Activated CD4-positive, alpha-beta T cell treated with anti-CD3 and anti-CD28 coated beads, Interleukin-2, amount 50 U/mL, for 1 hour (primary cell): ENCODE measurements at regions not wholly inside any gene's neighbourhood (a gene's known extent, or its start where the extent isn't known, plus 50 kb on each side); places are given as distances from the start of the nearest gene placed in this dataset.

Experiments used
- DNase-seq: peaks from one replicate; pipeline ENCODE4 v3.0.0-alpha.2; 2020

DNA sequence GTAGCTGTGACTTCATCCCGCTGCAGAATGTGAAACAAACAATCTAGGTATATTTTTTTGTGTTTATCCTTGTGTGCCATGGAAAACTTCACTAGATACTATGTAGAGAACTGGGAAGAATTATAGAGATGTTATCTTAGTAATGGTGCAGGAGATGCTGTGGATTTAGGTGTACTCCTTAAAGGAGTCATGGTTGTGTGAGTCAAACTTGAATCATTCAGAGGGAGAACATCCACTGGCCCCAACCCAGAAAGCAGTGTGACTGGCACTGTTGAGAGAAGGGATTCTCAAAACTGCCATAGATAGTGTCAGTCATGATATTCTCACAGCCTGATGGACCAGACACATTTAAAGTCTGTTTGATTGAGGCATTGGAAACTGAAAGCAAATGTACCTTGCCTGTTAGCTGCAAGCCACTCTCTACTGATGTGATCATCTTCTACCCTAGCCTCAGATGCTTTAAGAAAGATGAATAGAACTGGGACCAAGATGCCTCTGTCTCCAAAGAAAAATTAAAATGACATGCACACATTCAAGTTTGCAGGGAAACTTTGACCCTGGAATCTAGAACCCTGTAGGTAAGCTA is 754.6 kb downstream of the MRPL39 start:
- no peak for DNase-seq

DNA sequence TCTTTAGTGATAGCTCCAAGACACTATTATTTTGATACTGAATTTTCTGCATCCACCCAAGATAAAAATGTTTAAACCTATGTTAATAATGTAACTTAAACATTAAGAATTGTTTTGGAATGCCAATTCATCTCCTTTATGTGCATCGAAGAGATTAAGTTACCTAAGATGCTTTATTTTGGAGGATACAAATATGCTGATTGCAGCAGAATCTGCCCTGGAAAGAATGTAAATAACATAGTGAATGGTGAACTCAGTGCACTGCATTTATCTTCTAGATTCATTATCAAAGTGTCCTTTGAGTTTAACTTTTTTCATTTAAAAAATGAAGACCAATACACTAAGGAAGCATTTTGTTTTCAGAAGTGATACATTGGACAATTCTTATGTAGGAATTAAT is 757.2 kb downstream of the MRPL39 start:
- no peak for DNase-seq

DNA sequence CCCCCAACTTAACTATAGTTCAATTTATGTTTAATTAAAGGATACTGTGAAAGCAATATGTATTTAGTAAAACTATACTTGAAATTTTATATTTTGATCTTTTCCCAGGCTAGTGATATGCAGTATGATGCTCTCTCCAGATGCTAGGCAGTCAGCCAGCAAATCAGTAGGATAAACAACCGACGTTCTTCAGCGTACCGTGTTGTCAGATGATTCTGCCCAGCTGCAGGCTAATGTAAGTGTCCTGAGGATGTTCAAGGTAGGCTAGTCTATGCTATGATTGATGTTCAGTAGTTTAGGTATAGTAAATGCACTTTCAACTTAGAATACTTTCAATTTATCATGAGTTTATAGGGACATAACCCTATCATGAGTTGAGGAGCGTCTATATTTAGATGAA is 762.6 kb downstream of the MRPL39 start:
- DNase-seq = no peak

DNA sequence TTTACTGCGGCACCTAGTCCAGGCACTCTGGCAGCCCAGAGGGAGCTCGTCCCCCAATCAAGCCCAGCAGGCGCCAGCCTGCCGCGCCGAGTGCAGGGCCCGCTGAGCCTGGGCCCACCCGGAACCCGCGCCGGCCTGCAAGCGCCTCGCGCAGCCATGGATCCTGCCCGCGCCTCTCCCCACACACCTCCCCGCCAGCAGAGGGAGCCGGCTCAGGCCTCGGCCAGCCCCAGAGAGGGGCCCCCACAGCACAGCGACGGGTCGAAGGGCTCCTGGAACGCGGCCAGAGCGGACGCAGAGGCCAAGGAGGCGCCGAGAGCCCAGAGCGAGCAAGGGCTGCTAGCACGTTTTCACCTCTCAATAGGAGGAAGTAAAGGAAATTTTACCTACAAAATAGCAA is 767.0 kb downstream of the MRPL39 start:
- no peak for DNase-seq

DNA sequence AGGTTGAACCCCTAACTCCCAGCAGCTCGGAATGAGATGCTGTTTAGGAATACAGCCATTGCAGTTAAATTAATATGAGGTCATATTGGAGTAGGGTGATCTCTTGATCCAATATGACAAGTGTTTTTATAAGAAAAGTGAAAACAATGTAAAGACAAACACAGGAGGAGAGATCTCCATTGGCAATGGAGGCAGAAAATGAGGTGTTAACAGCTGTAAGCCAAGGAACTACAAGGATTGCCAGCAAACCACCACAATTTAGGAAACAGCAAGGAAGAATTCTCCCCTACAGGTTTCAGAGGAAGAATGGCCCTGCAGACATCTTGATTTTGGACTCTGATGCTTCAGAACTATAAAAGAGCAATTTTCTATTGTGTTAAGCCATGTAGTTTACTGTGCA is 774.3 kb downstream of the MRPL39 start:
- no peak for DNase-seq

DNA sequence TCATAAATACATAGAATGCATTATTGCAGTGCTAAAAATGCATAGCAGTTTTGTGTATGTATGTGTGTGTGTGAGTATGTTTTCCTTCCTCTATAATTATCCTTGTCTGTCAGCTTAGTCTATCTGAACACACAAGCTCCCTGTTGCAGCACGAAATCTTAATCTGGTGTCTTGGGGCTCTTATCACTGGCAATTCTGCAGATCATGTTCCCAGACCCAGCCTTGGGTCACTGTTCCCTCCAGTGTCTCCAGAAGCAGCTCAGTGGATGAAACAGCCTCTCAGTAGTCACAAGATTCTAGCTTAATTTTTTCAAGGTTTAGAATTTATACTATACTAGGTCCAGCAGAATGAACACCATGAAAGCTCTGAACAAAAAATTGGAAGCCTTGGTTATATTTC is 777.9 kb downstream of the MRPL39 start:
- DNase-seq = no peak

DNA sequence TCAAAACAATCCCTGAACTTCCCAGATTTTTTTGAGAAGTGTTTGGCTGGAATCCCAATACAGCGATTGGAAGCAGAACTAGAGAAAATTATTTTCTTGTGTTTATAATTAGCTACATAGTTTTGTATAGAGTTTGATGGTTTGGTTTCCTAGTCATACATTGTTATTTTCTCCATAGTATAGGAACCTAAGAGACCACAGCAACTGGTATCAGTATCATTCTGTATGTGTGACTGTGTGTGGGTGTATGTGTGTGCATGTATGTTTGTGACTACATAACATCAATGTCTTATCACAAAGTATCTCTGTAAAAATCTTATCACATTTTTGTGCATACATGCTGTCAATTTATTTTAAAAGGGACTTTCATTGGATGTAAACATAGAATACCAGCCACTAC is 780.5 kb downstream of the MRPL39 start:
- no peak for DNase-seq

DNA sequence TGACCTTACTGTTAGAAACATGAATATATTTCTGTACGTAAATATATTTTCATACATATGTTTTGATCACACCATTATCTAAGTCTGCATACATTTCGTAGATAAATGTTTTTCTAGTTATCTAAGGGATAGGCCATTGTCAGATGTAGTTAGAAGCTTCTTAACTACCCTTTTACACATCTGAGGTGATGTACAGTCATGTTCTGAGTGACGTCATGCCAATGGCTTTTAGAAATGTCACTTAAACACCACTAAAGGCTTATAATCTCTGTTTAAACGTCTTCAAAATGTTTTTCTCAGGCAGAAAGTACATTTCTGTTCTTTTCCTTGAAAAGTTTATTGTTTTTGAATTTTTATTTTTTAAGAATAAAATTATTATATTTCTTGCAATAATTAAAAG is 781.9 kb downstream of the MRPL39 start:
- DNase-seq = no peak

DNA sequence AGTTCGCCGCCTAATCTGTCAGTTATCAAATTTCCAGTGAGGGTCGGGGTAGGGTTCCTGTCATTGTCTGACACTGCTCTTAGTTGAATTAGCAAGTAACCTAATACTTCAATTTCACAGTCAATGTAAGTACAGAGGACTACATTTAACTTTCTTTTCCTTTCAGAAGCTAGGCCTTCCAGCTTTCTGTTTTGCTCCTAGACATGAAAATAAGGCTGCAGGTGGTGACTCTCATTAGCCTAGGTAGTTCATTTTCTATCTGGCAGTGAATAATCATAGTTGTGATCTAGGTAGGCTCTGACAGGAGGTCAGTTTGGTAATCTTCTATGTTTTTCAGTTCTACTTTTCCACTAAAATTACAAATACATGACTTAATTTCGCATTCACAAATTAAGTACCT is 783.1 kb downstream of the MRPL39 start:
- no peak for DNase-seq

DNA sequence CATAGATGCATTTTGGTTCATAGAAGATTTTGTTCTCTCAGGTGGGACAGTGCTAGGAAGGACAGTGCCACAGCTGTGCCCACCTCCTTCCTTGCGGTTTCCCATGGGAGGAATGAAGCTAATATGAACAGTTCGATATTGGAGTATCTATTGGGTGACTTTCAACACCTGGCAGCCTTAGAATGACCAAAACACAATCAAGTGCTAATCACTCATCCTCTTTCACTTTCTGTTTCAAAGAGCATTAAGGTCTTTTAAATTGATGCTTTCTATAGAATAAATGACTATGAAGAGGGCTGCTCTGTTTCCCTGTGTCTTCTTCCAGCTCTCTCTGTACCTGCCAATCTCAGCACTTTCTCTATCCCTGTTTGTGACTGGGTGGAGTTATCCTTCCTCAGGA is 784.0 kb downstream of the MRPL39 start:
- DNase-seq = no peak

DNA sequence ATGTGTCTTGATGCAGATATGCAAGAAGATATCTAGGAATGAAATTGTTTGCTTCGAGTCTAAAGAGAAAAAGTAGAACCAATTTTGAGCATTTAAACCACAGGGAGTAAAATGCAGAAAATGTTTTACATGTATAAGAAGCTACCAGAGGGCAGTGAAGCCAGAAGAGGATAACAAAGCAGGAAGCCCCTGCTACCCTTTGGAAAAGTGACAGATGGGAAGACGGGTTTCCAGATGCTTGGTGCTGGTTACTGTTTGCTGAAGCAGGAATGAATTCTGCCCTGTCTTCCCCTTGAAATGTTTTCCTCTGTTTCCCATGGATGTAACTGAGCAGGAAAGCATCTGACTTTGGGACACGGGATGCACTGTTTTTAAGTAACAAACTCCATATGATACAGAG is 822.2 kb downstream of the MRPL39 start:
- no peak for DNase-seq

DNA sequence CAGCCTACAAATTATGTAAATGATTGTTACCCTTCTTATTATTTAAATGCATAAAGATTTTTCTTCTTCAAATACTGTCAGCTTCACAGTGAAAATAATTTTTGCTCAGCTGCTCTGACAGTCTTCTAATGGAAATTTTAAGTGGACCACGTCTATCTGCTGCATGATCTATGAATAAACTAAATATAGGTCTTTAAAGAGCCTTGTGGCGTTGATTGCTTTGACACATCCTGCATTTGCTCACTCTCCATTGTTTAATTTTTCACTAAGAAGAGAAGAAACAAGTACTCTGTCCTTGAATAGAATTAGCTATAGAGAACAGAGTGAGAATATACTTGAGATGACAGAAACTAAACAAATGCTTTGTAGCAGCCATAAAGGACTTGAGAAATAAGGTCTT is 826.1 kb downstream of the MRPL39 start:
- no peak for DNase-seq

DNA sequence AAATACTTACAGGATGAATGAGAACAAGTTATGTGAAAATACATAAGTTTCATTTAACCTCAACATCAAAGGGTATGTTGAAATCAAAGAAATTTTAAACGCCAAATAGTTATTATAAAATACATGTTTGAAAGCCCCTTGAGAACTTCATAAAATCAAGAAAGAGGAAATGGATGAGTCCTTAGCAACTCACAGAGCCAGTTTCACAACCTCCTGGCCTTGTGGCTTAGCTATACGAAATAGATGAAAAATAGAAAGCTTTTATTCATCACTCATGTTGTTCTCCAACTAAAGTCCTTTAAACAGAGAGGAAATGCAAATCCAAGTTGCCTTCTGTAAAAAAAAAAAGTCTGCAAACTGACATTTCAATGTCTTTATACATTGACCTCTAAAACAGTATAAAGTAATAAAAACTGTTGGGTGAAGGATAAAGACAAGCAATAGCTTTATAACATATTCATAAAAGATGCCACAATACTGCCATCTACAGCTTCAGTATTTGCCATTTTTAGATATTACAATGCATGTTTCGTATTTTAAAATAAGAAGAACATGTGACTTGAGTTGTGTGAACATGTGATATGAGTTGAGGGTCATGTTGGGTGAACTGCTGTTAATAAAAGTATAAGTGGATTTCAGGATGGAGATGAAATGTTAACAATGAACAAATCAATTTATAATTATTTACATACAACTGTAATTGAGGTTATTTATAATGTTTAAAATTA is 847.8 kb downstream of the MRPL39 start:
- no peak for DNase-seq

DNA sequence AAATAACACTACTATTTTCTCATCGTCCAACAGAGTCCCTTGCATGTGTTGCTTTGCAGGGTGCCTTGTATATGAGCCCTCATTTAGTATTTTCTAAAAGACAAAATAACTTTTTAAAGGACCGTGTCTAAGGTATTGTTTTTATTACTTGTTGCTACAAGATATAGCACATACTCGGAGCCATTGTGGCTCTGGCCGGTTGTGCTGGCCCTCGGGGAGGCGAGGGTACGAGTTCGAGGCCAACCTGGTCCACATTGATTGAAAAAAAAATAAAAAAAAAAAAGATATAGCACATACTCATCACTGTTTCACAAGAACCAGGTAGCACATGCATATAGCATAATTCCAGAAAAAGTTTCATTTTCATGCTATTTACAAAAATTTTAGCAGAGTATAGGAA is 869.2 kb downstream of the MRPL39 start:
- no peak for DNase-seq

DNA sequence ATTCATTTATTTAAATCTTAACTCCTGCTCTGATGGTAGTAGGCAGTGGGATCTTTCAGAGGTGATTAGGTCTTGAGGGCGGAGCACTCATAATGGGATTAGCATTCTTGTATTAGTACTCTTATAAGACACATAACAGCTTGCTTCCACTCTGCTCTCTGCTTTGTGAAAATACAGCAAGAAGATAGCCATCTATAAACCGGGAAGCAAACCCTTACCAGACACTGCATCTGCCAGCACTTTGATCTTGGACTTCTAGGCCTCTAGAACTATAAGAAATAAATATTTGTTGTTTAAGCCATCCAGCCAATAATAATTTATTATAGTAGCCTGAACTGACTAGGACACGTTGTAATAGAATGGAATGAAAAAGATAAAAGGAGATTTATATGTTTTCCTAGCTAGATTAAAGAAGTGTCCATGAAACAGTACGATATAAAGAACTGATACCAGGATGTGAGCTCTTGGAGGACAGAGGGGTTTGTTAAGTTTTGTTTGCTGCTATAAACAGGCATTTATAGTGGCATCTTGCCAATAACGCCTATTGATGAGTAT is 869.9 kb downstream of the MRPL39 start:
- DNase-seq = no peak

DNA sequence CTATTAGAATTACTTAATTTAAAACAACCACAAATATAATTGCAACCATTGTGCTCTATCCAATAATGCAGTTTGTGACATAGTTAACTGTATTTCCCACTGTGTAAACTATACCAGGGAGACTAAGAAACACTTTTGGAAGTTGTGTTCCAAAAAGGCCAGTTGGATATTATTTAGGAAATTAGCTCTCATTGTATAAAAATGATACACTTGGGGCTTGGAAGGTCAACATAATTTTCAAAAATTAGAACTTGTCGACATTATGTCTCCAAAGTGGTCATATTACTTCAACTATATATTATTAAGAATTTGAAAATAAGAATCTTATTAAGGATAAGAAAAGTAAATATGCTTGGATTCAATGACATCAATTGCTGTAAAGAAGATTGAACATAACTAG is 876.6 kb downstream of the MRPL39 start:
- no peak for DNase-seq

DNA sequence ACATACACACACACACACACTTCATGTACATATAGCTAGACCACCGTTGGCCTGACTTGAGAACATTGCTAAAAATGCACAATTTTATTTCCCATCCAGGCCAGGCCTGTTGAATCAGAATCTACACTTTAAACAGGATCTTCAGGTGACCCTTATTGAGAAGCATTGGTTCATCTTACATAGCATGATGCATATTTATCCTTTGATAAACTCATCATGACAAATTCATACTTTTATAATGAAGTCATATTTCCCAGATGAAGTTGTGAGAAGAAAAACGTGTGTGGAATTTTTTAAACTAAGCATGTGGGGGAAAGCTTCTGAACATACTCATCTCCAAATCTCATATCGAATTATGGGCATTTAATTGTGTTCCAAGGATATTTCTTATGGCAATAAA is 877.7 kb downstream of the MRPL39 start:
- no peak for DNase-seq

DNA sequence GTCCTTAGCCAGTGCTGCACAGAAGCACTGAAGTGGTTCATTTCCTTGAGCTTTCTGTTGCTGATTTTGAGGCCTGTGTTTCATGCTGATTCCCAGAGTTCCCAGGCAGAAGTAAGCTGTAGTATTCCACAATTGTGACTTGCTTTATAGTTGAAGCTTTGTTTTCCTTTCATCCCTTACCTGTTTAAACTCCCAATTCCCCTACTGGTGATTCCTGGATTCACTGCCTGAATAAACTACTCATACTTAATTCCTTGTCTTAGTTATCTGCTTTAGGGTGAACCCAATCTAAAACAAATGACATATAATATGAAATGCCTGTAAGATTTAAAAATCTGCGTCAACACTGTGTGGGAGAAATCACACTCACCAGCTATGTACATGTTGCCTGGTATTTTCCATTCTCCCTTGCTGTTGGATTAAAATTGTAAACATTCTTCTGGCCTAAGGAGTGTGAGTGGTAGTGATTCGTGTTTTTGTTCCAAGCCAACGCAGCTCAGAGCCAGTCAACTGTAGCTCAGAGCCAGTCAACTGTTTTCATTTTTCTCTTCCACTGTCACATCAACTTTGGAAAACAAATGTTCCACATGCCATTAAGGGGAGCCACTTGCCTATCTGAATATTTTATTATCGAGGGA is 879.4 kb downstream of the MRPL39 start:
- no peak for DNase-seq

DNA sequence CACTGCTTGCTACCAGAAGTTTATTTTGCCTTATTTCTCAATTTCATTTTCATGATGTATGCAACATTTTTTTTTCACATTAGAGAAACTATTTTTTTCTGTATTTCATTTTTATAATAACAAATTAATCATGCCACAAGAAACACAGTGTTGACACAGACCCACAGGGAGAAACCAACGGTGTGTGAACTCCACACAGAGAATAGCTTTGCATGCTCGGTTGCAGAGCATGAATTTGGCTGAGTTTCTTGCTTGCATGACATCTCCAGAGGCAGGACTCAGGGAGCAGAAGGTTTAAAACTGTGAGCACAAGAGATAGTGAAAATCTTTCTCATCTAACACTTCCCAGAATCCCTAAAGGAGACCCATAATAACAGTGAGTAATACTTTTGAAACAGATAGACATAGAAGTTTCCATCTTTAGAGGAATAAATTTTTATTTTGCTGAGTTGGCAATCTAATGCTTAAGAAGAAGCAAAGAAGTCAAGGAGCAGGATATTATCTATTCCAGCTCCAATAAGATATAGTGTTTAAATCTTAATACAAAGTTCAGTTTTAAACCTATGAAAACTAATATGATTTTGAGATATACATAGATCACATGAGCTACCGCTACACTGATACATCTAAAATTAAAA is 890.9 kb downstream of the MRPL39 start:
- no peak for DNase-seq

DNA sequence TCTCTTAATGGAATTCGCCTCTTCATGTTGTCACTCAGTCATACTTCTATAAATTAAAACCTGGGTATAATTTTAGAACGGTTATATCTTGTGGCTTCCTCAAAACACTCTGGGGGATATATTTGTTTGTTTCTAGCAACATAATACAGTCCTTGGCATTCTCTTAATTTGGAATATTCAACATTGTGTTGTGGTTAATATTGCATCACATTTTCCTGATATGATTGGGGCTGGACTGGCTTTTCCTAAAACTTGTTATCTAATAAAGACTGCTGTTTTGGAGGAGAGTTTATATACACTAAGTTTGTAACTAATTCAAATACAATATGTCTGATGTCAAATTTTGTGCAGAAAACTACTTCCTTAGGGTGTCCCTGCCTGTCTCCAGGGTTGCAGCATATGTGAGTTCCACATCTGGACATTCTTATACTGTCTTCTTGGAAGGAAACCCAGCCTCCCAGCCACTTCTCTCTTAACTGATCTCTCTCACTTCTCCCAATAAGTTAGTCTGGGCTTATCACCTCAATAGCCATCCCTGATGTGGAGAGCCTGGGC is 892.6 kb downstream of the MRPL39 start:
- DNase-seq = no peak

DNA sequence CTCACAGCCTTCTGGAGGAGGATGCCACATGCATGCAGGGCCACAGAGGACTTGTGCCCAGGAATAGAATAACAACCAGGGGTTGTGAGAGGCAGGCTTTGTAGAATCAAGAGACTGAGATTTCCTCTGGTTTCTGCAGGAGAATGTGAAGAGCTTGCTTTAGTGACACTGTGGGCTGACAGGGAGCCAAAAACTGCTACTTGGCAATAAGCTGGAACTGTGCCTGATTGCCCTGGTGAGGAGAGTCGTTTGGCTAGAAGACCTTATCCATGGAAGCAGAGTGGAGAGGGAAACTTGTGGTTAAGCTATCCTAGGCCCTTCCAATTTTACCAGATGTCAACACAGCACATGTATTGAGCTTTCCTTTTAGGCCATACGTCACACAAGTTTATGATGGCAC is 902.1 kb downstream of the MRPL39 start:
- DNase-seq = no peak

DNA sequence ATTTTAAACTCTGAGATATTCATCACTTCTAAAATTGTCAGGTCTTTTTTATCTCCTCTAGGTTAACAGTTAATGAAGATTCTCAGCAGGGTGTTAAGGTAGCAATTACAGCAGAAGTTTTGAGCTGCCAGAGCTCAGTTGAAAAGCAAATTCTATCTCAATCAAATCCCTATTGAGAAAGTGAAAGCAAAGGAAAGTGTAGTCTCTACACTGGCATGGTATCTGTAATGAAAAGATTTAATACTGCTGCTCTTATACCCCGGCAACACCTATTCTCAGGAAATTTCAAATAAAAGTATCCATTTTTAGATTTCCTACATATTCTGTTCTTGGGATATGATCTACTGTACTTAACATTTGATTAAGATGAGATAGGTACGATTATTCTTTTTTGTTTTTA is 913.5 kb downstream of the MRPL39 start:
- DNase-seq = no peak

DNA sequence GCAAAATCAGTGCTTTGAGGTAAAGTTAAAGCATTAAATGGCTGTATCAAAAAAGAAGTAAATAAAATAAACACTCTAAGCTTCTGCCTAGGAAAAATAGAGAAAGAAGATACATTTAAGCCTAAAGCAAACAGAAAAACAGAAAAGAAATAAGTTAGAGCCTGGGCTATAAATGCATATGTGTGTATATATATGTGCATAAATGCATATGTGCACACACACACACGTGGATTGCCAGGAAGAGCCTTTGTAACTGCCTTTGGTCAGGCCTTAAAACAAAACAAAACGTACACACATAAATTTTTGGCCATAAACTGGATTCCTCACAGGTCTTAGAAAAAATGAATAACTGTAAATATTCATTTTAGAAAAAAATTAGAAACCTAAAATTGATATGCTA is 925.8 kb downstream of the MRPL39 start:
- DNase-seq = no peak

DNA sequence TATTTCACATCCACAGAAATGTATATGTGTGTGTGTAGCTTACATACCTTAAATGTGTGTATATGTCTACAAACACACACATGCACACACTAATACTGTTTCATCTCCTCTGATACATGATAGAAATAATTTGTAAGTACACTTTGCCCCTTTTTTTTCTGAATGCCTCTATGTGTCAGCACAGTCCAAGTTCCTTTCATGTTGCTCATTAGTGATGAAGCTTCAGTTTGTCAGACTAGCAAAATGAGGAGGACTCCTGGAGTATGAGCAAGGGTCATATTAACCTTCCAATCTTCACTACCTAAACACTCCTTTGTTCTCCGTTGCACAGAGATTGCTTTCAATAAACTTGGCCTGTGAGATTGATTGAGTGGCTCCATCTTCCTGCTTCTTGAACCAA is 935.4 kb downstream of the MRPL39 start:
- no peak for DNase-seq
